HCT116 (cell line): ENCODE measurements at regions not wholly inside any gene's neighbourhood (a gene's known extent, or its start where the extent isn't known, plus 50 kb on each side); places are given as distances from the start of the nearest gene placed in this dataset.

Source experiments
- RAD21 ChIP-seq: IDR thresholded peaks from 2 replicates; pipeline ENCODE4 v1.6.1; 2012; ENCODE audit warnings: low read depth, mild to moderate bottlenecking
- TF ChIP-seq, protein P1 (sequence below), 3 experiments: fragments of 200-600 bp in 1 of 3; sonication (generic) in 1 of 3; IDR thresholded peaks in 2 of 3; conservative IDR thresholded peaks in 1 of 3; 2 replicates each; pipeline ENCODE4 v1.5.1; 2012 to 2017; ENCODE audit warnings: low read depth in 2 of 3, low read length in 2 of 3, antibody characterized with exemption in 1 of 3, borderline replicate concordance in 1 of 3, control low read depth in 1 of 3, mild to moderate bottlenecking in 1 of 3, mixed read lengths in 1 of 3, mixed run types in 1 of 3, moderate library complexity in 1 of 3; ENCODE audit not compliant: insufficient read depth in 1 of 3

DNA sequence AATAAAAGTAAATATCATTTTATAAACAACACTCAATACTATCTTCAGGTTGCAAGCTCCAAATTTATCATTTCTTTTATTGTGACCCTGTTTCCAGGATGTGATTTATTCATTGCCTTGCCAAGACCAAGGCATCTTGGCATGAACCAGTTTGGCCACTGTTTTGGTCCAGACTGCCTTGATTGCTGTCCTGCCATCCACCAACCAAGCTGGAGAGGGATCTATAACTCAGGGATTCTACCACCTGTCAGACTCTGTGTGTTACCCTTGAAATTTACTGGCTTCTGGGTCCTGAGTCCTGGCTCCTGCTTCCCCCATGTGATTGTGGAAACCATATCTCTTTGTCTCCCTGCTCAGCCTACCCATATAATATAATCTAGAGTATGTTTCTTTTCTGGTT lies 343.0 kb downstream of the GPAM start:
- no peak for TF ChIP-seq RAD21
- TF ChIP-seq, protein P1, sequence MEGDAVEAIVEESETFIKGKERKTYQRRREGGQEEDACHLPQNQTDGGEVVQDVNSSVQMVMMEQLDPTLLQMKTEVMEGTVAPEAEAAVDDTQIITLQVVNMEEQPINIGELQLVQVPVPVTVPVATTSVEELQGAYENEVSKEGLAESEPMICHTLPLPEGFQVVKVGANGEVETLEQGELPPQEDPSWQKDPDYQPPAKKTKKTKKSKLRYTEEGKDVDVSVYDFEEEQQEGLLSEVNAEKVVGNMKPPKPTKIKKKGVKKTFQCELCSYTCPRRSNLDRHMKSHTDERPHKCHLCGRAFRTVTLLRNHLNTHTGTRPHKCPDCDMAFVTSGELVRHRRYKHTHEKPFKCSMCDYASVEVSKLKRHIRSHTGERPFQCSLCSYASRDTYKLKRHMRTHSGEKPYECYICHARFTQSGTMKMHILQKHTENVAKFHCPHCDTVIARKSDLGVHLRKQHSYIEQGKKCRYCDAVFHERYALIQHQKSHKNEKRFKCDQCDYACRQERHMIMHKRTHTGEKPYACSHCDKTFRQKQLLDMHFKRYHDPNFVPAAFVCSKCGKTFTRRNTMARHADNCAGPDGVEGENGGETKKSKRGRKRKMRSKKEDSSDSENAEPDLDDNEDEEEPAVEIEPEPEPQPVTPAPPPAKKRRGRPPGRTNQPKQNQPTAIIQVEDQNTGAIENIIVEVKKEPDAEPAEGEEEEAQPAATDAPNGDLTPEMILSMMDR (IDR thresholded peaks at IDR 0.05 in 2 of 3, conservative IDR thresholded peaks at IDR 0.05 in 1 of 3; ENCODE audit: borderline replicate concordance in 1 of 3, insufficient read depth in 1 of 3, low read depth in 2 of 3, low read length in 2 of 3): no peak
